Activated CD4-positive, alpha-beta T cell treated with anti-CD3 and anti-CD28 coated beads for 48 hours (primary cell): ENCODE measurements at regions not wholly inside any gene's neighbourhood (a gene's known extent, or its start where the extent isn't known, plus 50 kb on each side); places are given as distances from the start of the nearest gene placed in this dataset.
A peak's percentile ranks its signal among the peaks of the same experiment; 100 is the strongest.

Experiments used
- DNase-seq: peaks from one replicate; pipeline ENCODE4 v3.0.0-alpha.2; 2020

GRCh38 chr5:145708169-145708568, 127.0 kb downstream of the PRELID2 start:
- DNase-seq = no peak

- DNase-seq = no peak
Measured at GRCh38 chr5:145704724-145705123, 130.4 kb downstream of the PRELID2 start.

GRCh38 chr5:145703856-145704255, 131.3 kb downstream of the PRELID2 start:
- DNase-seq = no peak

GRCh38 chr5:145701404-145701803, 133.7 kb downstream of the PRELID2 start:
- DNase-seq = no peak

- no peak for DNase-seq
Measured at GRCh38 chr5:145699846-145700245, 135.3 kb downstream of the PRELID2 start.

- peak; percentile 15 for DNase-seq
Measured at GRCh38 chr5:145697251-145697990, 137.7 kb downstream of the PRELID2 start.

GRCh38 chr5:145689235-145689634, 145.9 kb downstream of the PRELID2 start:
- no peak for DNase-seq

GRCh38 chr5:145687943-145688342, 147.2 kb downstream of the PRELID2 start:
- no peak for DNase-seq

- no peak for DNase-seq
Measured at GRCh38 chr5:145685417-145685816, 149.7 kb downstream of the PRELID2 start.

GRCh38 chr5:145683431-145683830, 151.7 kb downstream of the PRELID2 start:
- no peak for DNase-seq

GRCh38 chr5:145682197-145682899, 152.8 kb downstream of the PRELID2 start:
- DNase-seq = no peak

- DNase-seq = peak; percentile 53
Measured at GRCh38 chr5:145681686-145682085, 153.5 kb downstream of the PRELID2 start.

- DNase-seq = no peak
Measured at GRCh38 chr5:145681216-145681615, 153.9 kb downstream of the PRELID2 start.

GRCh38 chr5:145680767-145681166, 154.4 kb downstream of the PRELID2 start:
- DNase-seq = no peak

GRCh38 chr5:145680169-145680568, 155.0 kb downstream of the PRELID2 start:
- no peak for DNase-seq

- no peak for DNase-seq
Measured at GRCh38 chr5:145678255-145678654, 156.9 kb downstream of the PRELID2 start.

GRCh38 chr5:145673786-145674185, 161.4 kb downstream of the PRELID2 start:
- no peak for DNase-seq

GRCh38 chr5:145668714-145669113, 166.4 kb downstream of the PRELID2 start:
- no peak for DNase-seq

- no peak for DNase-seq
Measured at GRCh38 chr5:145667742-145668141, 167.4 kb downstream of the PRELID2 start.

GRCh38 chr5:145666591-145666990, 168.6 kb downstream of the PRELID2 start:
- no peak for DNase-seq

GRCh38 chr5:145661737-145662485, 173.2 kb downstream of the PRELID2 start:
- DNase-seq = no peak

GRCh38 chr5:145660897-145661640, 174.1 kb downstream of the PRELID2 start:
- DNase-seq = no peak

- DNase-seq = no peak
Measured at GRCh38 chr5:145658435-145658834, 176.7 kb downstream of the PRELID2 start.
